ENCODE measurements at regions not wholly inside any gene's neighbourhood (a gene's known extent, or its start where the extent isn't known, plus 50 kb on each side); places are given as distances from the start of the nearest gene placed in this dataset.

GRCh38 chr2:120917886-120918285 is 182.2 kb downstream of the GLI2 start:
- DNase-seq (ENCODE audit: low read depth): no peak

GRCh38 chr2:120919216-120919615 is 183.5 kb downstream of the GLI2 start:
- DNase-seq (ENCODE audit: low read depth): no peak

GRCh38 chr2:120919771-120920453 is 184.2 kb downstream of the GLI2 start:
- no peak for DNase-seq (ENCODE audit: low read depth)

- DNase-seq (ENCODE audit: low read depth): no peak
These were observed 184.9 kb downstream of the GLI2 start for GRCh38 chr2:120920454-120921148.

GRCh38 chr2:120921457-120921856 is 185.8 kb downstream of the GLI2 start:
- DNase-seq (ENCODE audit: low read depth): no peak

GRCh38 chr2:120922571-120923332 is 187.1 kb downstream of the GLI2 start:
- no peak for DNase-seq (ENCODE audit: low read depth)

- no peak for DNase-seq (ENCODE audit: low read depth)
These were observed 187.8 kb downstream of the GLI2 start for GRCh38 chr2:120923426-120923825.

- DNase-seq (ENCODE audit: low read depth): no peak
These were observed 189.3 kb downstream of the GLI2 start for GRCh38 chr2:120924924-120925323.

- no peak for DNase-seq (ENCODE audit: low read depth)
These were observed 191.0 kb downstream of the GLI2 start for GRCh38 chr2:120926463-120927264.

- DNase-seq (ENCODE audit: low read depth): no peak
These were observed 191.6 kb downstream of the GLI2 start for GRCh38 chr2:120927265-120927628.

GRCh38 chr2:120929829-120930228 is 194.2 kb downstream of the GLI2 start:
- no peak for DNase-seq (ENCODE audit: low read depth)

GRCh38 chr2:120930236-120930635 is 194.6 kb downstream of the GLI2 start:
- DNase-seq (ENCODE audit: low read depth): no peak

- no peak for DNase-seq (ENCODE audit: low read depth)
These were observed 195.2 kb downstream of the GLI2 start for GRCh38 chr2:120930864-120931263.

- DNase-seq (ENCODE audit: low read depth): no peak
These were observed 196.8 kb downstream of the GLI2 start for GRCh38 chr2:120932472-120932871.

GRCh38 chr2:120932881-120933280 is 197.2 kb downstream of the GLI2 start:
- DNase-seq (ENCODE audit: low read depth): no peak

- DNase-seq (ENCODE audit: low read depth): no peak
These were observed 198.3 kb downstream of the GLI2 start for GRCh38 chr2:120933693-120934573.

GRCh38 chr2:120934574-120935338 is 199.1 kb downstream of the GLI2 start:
- no peak for DNase-seq (ENCODE audit: low read depth)

- DNase-seq (ENCODE audit: low read depth): no peak
These were observed 200.0 kb downstream of the GLI2 start for GRCh38 chr2:120935339-120936313.
